D721Med (cell line): ENCODE measurements at regions not wholly inside any gene's neighbourhood (a gene's known extent, or its start where the extent isn't known, plus 50 kb on each side); places are given as distances from the start of the nearest gene placed in this dataset.
"Not testable (repeated sequence)": the region's sequence is repeated elsewhere in the genome, so short reads cannot be mapped to it uniquely, and the experiment has no call there.

Experiments used
- DNase-seq: peaks from one replicate; pipeline ENCODE4 v3.0.0; 2011; ENCODE audit warnings: low spot score; ENCODE audit not compliant: insufficient read length
- FAIRE-seq: peaks from 2 replicates; lab custom pipeline; 2011; peaks lifted over from hg19 to GRCh38; lab: Jason Lieb, UNC
- CTCF ChIP-seq: IDR thresholded peaks from 2 replicates; pipeline ENCODE4 v1.5.1; 2012; ENCODE audit warnings: mild to moderate bottlenecking, control low read depth; ENCODE audit not compliant: insufficient read depth; ENCODE audit errors: missing control alignments

GRCh38 chr5:74450095-74450494 lies 190.4 kb downstream of the ENC1 start:
- DNase-seq (no peak), FAIRE-seq (no peak)
- TF ChIP-seq CTCF: no peak

GRCh38 chr5:74446725-74447241 lies 193.7 kb downstream of the ENC1 start:
- DNase-seq: no peak
- FAIRE-seq: no peak

GRCh38 chr5:74442466-74442865 lies 198.1 kb downstream of the ENC1 start:
- DNase-seq (no peak), FAIRE-seq (peak; percentile 61)
- no peak for TF ChIP-seq CTCF

More at GRCh38 chr5:74446725-74447241, 193.7 kb downstream of the ENC1 start:
- no peak for TF ChIP-seq CTCF

GRCh38 chr5:74441616-74442015 lies 198.9 kb downstream of the ENC1 start:
- no peak for TF ChIP-seq CTCF
- FAIRE-seq: peak; percentile 94
- peak; percentile 19 for DNase-seq

GRCh38 chr5:74440341-74440740 lies 200.2 kb downstream of the ENC1 start:
- TF ChIP-seq CTCF: no peak
- no peak for FAIRE-seq
- no peak for DNase-seq

- FAIRE-seq: peak; percentile 16
- DNase-seq: not testable (repeated sequence)
Measured at GRCh38 chr5:74437870-74438269, 202.7 kb downstream of the ENC1 start.

- no peak for FAIRE-seq
- no peak for DNase-seq
- TF ChIP-seq CTCF: no peak
Measured at GRCh38 chr5:74433896-74434829, 206.4 kb downstream of the ENC1 start.
